Omental fat pad (tissue), 3 donors: ENCODE measurements at regions not wholly inside any gene's neighbourhood (a gene's known extent, or its start where the extent isn't known, plus 50 kb on each side); places are given as distances from the start of the nearest gene placed in this dataset.
"Not testable (repeated sequence)": the region's sequence is repeated elsewhere in the genome, so short reads cannot be mapped to it uniquely, and the experiment has no call there.

Source experiments
- ATAC-seq: fragments of 150-250 bp; one replicate; pipeline ENCODE4 v1.9.1; 2016; ENCODE audit warnings: mild to moderate bottlenecking, moderate library complexity; ENCODE audit not compliant: low FRiP score
- DNase-seq: peaks from one replicate; pipeline ENCODE4 v3.0.0-alpha.2; 2019; ENCODE audit warnings: low spot score
- CTCF ChIP-seq, 3 donors: fragments of 450-650 bp; IDR thresholded peaks; one replicate each; pipeline ENCODE4 v1.5.1; 2016 to 2017; ENCODE audit warnings: antibody characterized with exemption in 3 of 3, mild to moderate bottlenecking in 3 of 3, moderate library complexity in 2 of 3

GRCh38 chr10:109773288-109774120 lies 149.8 kb downstream of the XPNPEP1 start:
- TF ChIP-seq CTCF (IDR thresholded peaks at IDR 0.05), result no peak
- DNase-seq, result no peak
- ATAC-seq, result no peak

- TF ChIP-seq CTCF (IDR thresholded peaks at IDR 0.05), result no peak
- DNase-seq (no peak), ATAC-seq (no peak)
Measured at GRCh38 chr10:109770663-109771062, 152.6 kb downstream of the XPNPEP1 start.

GRCh38 chr10:109769966-109770365 lies 153.3 kb downstream of the XPNPEP1 start:
- ATAC-seq (no peak), DNase-seq (no peak)
- no peak for TF ChIP-seq CTCF (IDR thresholded peaks at IDR 0.05)

GRCh38 chr10:109765838-109766237 lies 157.5 kb downstream of the XPNPEP1 start:
- no peak for TF ChIP-seq CTCF (IDR thresholded peaks at IDR 0.05)
- DNase-seq (no peak), ATAC-seq (no peak)

GRCh38 chr10:109762555-109762954 lies 160.8 kb downstream of the XPNPEP1 start:
- no peak for TF ChIP-seq CTCF (IDR thresholded peaks at IDR 0.05)
- ATAC-seq, result no peak
- DNase-seq, result no peak

GRCh38 chr10:109757670-109758069 lies 165.6 kb downstream of the XPNPEP1 start:
- ATAC-seq, DNase-seq: not testable (repeated sequence)

- TF ChIP-seq CTCF (IDR thresholded peaks at IDR 0.05), result no peak
- DNase-seq, result no peak
- ATAC-seq, result no peak
Measured at GRCh38 chr10:109746861-109747260, 176.4 kb downstream of the XPNPEP1 start.
